ENCODE measurements at regions not wholly inside any gene's neighbourhood (a gene's known extent, or its start where the extent isn't known, plus 50 kb on each side); places are given as distances from the start of the nearest gene placed in this dataset.
A peak's percentile ranks its signal among the peaks of the same experiment; 100 is the strongest.

DNA sequence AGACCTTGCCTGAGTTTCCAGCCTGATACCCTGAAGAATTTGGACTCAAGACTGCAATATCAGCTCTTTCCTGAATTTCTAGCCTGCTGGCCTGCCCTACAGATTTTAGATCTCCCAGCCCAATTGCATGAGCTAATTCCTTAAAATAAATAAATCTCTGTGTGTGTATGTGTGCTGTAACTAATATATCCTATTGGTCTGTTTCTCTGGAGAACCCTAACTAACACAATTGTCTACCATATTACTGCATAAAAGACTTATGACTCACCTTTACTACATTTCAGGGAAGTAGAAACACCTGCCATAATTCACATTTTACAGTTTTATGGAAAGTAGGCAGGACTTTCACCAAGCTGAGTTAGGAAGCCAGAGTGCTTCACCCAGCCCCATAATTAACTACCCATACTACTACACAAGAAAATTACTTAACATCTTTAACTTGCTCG, 90.7 kb upstream of the BEND6 start:
- DNase-seq (ENCODE audit: low spot score), result peak; percentile 41

DNA sequence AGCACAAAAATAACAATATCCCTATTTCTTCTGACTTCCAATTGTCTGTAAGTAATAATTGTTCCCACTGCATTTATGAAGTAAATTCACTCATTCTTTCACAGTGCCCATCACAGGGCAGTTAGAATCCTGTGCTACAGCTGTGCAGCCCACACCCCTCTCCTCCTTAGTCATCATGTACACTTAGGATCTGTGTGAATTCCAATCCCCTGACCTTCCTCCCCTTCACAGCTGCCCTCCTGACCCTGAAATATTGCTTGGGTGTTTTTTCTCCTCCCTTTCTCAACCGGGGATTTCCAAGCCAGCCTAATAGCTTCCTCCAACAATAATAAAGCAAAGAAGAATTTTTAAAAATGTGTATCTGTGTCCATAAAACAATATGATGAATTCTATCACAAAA, 91.5 kb upstream of the BEND6 start:
- DNase-seq (ENCODE audit: low spot score), result peak; percentile 33

DNA sequence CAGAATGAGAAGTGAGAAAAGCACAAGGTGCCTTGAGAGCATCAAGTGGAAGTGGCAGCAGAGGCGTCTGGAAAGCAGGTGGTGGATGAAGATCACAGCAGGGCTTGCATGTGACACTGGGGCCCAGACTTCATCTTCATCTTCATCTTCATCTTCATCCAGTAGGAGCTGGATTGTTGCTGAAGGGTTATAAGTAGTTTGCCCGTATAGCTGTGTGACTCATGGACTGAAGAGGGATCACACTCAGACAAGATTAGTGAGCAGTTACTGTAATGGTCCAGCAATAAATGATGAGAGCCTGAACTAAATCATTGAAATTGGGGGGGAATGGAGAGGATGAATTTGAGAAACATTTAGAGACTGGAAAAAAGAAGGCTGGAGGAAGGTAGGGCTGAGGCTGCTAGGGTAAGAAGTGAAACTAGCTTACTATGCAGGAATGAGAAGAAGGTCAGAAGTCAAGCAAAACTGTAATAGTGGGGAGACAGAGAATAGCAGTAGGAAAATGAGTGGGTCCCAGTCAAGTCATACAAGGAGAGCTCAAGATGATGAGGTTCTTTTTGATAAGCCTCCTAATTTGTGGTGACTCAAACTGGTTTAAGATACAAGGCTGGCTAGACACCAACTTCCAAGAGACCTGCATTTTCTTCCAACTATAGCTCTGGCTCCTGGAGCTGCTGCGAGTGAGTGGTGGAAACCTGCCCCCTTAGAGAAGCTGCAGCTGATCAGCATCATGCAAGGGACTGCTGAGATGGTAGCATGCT, 92.3 kb upstream of the BEND6 start:
- DNase-seq (ENCODE audit: low spot score), result no peak

DNA sequence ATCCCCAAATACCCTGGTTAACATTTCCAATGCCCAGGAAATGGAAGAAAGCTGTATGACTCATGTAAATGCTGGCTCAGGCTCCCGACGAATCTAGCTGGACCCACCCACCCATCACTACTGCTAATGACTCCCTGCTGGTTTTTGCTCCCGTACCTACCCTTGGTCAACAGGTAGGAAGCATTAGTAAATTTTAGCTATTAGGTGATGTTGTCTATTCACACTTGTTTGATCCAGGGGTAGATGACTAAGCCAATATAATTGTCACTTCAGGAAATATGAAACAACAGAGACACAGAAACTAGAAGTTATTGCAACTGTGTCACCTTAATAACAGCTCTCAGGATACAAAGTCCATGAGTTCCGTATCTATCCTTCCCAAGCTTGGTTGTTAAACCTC, 94.4 kb upstream of the BEND6 start:
- DNase-seq (ENCODE audit: low spot score), result peak; percentile 62

DNA sequence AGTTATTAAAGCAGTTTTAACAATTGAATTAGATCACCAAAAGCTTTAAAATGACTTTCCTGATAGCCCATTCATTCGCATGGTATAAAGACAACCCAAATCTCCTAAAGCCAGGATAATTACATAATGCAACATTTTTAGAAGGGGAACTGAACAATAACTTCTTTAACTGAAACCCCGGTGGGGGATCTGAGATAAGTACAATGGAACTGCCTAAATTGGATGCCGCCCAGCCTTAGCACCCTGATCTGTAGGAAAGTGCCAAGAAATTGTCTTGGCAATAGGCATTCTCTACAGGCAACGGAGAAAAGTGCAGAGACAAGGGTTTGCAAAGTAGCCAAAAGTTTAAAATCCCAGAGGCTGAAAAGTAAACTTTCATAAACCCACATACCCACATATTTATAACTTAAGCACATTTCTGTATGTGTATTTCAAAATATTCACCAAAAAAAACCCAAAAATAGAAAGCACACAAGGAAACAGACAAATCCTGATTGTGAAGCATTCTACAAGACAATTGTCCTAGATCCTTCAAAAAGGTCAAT, 98.8 kb upstream of the BEND6 start:
- no peak for DNase-seq (ENCODE audit: low spot score)

DNA sequence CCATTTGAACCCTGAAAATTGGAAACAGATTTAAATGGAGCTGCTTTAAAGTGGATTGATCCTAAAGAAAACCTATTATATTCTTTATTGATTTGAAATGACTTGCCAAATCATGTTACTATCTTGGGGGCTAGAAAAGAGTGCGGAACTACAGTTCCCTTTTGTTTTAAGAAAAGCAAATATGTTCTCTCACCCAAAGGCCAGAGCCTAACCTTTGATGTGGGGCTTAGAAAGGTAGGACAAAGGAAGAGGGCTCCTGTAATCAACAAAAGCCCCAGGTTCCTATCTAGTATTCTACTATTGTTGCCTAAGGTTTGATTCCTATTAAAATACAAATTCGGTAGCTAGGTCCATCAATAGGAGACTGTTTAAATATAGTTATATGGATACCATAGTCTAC, 100.8 kb upstream of the BEND6 start:
- no peak for DNase-seq (ENCODE audit: low spot score)

DNA sequence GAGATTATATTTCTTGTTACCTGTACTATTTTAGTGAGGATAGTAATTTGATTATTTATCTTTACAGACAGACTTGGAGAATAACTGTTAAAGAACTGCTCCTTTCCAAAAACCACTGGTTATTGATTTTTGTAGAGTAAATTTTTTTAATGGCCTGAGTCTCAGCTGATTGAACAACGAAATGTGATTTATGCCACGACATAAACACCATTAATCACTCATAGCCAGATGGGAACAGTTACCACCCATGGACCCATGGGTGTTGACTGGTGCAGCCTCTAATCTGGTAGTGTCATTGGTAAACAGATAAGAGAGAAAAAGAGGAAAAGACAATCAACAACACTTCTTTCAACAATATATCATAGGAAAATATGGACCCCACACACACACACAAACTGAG, 101.4 kb upstream of the BEND6 start:
- no peak for DNase-seq (ENCODE audit: low spot score)

DNA sequence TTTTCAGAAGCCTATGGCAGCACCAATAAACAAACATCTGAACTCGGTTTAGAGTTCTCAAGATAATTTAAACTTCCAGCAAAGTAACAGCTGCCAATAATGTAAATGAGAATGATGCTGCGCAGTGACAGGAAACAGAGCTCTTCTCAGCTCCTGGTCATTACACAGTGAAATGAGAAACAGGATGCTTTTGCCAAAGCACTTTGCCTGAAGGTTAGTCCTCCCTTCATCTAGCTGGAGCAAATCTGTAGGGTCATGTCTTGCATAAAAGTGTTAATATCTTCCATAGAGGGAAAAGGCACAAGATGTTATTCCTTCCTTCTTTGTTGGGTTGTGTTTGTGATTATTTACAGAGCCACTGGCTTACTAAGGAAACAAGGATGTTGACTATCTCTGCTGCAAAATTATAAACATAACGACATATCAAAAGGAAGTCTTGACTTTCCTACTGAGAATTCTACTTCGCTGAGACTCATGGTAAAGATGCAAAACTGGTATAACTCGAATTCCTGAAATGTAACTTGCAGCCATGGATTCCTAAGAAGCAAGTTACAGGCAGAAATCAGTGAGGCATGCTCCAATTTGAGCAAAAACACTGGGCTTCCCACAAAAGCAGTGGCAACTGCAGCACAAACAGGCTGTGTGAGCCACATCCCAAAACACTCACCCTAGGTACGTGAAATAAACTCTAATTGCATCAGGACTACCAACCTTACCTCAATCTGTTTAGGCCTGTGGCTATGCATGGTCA, 102.5 kb upstream of the BEND6 start:
- no peak for DNase-seq (ENCODE audit: low spot score)

DNA sequence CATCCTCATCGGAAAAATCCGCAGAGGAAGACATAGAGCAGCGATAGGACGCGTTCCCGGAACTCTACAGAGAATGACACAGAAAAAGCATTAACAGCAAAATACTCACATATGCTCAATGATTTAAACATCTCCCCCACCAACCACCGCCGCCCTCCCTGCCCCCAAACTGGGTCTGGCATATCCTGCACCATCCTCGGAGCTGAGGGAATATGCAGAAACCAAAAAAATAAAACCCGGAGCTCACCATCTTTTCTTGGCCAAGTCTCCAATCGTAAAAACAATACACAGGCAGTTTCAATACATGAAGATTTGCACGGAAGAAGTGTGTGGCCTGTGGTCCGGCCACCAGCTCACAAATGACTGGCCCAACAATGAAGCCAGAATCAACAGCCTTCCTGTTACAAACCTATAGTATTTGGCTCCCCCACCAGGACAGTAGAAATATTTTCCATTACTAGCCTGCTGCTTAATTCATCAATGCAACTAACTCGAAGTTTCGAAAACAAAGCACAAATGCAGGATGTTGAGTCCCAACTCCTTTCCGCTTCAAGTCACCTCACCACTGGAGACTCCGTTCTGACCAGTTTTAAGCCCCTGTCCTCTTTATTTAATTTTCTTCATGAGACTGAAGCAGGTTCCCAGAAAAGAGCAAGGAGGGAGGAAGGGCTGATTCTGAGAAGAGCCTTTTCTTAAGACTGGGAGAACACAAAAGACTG, 103.2 kb upstream of the BEND6 start:
- DNase-seq (ENCODE audit: low spot score), result peak; percentile 52

DNA sequence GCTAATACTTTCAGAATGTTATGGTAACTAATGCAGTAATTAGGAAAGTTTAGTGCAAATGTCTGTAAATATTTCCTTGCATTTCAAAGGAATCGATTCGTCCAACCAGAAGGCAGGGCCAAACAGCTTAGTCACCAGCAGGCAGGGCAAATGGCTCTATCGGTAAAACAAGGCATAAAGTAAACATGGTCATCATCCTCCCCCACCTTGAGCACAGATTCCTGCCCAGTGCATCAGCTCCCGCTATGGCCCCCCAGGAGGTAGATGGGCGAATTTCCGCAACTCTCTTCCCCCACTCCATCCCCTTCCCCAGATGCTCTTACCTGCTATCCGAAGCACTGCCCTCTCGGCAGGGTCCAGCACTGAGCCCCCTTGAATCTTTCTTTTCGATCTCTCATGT, 103.8 kb upstream of the BEND6 start:
- DNase-seq (ENCODE audit: low spot score), result no peak

DNA sequence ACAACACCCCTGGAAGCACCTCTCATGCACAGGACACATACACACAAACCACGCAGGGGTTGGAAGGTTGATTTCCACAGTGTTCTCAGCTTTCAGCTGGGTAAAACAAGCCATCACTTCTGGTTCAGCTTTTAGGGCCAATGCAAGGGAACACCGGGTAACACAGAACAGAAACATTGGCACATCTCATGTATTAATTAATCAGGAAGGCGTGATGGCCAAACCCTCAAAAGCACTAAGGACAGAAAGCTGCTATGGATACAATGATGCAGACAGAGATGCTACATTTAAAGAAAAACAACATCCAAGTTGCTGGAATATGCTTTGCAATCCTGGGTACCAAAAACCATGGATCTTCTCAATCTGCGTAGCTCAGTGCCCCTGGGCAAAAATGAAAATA, 104.3 kb upstream of the BEND6 start:
- no peak for DNase-seq (ENCODE audit: low spot score)

DNA sequence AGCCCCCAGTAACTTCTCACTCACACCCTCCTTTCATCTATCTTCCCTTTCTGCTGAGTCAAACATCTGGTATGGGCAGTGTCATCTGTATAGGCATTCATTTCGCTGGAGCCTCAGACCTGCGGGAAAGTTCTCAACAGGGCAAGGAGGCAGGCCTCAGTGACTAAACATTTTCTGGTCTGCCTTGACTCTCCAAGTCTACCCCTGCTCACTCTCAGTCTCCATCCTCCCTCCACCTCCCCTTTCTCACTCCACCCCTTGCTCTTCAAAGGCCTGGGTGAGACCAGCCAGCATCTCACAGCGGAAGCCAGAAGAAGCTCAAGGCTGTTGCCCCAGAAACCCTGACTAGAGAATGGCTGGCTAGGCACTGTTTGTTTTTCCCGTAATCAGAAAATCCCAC, 105.0 kb upstream of the BEND6 start:
- DNase-seq (ENCODE audit: low spot score), result no peak

DNA sequence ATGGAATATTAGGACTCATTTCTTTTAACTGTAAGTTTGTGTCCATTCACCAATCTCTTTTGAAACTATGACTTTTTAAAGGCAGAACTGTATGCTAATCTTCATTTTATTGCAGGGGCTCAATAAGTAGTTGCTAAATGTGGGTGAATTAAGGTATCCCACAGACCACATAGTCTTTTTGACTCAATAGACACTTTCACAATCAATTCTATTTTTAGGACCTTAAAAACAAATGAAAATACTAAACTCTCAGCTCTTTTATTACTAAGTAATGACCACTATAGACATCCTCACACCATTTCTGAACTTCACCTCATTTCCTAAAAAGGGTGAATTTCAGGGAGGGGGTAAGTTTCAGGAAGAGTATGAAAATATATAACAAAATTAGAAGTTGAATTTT, 106.8 kb upstream of the BEND6 start:
- no peak for DNase-seq (ENCODE audit: low spot score)

DNA sequence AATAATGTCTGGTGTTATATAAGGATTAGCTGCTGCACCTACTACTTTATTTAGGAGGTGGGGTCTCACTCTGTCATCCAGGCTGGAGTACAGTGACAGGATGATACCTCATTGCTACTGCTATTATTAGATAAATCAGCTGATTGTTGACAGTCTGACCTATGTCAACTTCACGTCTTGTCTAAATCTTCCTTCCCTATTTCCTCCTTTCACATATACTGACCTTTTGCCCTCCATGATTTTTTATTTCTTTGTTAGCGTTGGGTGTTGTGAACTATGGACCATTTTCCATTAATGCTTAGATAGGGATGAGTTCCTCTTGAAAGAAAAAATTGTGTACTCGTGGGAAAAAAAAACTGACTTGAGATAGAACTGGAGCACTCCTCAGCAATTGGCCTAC, 109.9 kb upstream of the BEND6 start:
- no peak for DNase-seq (ENCODE audit: low spot score)

DNA sequence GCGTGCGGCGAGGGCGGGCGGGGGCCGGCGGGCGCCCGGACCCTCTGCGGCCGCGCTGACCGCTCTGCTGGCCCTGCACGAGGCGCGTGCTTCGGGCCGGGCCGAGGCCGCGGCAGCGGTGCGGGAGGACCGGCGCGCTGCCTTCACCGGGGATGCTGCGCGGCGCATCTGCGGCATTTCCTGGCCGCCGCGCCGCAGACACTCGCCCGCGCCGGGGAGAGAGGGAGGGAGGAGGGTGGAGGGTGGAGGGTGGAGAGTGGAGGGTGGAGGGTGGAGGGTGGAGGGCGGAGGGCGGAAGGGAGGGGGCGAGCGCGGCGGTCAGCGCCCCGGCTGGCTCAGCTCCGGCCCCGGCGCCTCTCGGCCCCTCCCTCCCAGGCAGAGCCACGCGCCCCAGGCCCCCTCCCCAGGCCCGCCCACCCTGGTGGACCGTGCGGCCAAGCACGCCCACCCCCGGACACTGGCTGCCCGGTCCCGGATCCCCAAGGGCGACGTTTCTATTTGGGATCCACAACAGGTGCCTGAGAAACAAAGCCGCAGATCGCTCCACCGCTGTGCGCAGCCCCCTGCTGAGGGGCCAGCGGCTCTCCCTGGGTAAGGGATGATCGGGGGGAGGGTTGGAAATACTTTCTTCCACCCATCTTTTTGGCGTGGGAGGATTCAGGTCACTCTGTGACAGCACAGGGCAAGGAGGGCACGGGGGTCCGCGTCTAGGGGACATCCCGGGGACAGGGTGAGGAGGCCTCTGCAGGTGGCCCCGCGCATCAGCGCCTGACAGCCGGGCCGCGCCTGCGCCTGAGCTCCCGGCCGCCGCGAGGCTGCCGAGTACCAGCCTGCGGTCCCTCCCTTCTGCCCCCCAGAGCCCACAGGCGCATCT, 111.2 kb upstream of the BEND6 start:
- DNase-seq (ENCODE audit: low spot score), result peak; percentile 87

DNA sequence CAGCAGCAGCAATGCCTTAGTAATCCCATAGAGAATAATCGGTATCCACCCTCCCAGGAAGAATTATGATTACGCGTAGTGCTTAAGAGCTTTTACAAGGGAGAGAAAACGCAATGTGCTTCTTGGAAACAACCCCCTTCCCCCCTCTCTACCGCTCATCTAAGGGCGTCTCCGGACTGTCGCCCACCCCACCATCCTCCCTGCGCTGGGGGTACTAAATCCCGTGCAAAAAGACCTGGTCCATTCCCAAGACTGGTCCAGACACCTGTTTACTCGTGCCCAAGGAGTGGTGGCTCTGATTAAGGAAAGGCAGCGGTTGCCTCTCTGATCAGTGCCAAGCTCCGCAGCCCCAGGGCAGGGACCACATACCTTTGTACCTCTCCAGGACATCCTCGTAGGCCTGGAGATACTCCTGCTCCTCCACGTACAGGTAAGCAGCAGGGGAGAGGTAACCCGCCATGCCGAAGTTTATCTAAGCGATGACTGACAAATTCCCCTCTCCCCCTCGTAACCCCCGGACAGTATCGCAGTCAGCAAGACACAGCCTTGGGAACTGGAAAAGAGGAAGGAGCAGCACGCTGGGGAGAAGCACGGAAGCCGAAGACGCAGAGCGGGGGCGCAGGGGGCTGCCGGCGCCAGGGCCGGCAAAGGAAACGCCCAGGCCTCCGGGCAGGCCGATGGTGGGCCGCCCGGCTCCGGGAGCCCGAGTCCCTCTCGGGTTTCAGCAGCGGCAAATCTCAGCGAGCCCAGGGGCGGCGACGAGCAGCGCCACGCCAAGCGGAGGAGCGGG, 112.0 kb upstream of the BEND6 start:
- peak; percentile 47 for DNase-seq (ENCODE audit: low spot score)

DNA sequence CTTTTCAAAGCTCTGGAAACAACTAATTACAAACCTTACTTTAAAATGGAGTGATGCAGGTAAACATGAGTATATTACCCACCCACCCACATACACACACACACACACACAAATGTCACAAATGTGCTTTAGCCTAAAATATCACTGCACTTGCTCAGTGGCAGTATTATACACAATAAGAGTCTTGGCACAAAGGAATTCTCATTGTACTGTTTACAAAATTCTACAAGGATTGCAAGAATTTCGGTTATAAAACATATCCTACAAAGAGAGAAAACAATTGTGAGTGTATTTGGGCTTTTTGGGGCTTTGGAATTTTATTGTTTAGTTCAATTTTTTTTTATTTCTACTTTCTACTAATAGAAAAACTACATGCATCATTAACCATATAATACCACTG, 113.2 kb upstream of the BEND6 start:
- DNase-seq (ENCODE audit: low spot score), result no peak

DNA sequence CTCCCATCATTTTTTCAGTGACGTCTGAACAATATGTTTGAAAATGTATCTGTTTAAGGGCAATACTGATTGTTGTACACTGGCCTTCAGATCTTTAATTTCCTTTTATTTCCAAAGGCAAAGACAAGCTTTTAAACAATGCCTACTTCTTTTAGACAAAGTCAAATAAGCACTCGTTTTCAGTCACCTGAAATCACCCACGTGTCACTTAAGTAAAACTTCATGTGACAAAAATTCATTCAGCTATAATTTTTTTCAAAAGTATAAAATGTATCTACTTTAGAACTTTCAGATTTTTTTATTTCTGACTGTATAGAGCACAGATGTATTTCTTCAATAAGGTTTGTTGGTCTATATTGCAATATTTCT, 113.5 kb upstream of the BEND6 start:
- DNase-seq (ENCODE audit: low spot score), result no peak

DNA sequence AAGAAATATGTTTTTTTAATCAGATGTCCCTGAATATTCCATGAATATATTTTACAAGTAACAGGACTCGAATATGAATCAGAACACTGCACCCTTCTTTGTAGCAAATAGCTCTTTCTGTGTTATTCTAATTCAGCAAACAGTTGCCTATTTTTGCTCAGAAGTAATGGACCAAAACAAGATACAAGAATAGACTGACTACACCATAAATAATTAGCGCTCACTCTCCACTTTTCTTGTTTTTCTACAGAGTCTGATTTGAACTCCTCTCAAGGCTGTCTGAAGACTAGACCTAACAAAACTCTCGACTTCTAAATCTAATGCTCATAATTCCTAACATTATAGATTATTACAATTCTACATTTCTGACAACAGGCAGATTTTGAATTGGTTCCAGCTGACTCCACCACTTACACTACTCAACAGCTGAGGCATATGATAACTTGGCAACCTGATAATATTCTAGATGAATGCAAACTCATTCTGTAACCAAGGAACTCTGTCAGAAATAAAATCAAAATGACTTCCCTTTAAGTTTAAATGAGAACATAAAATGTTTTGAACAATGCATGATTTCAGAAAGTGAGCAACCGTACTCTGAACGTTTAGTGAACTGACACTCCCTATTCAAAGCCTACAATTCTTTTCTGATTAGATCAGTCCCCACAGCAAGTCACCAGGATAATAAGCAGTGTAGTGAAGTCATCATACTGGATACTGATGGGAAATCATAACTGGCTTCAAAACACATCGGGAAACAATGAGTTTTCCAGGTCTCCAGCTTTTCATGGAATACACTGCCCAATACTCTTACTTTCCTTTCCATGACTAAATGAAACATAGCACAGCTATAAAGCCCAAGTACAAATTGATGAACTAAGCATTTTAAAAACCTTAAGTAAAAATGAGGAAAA, 114.2 kb upstream of the BEND6 start:
- peak; percentile 85 for DNase-seq (ENCODE audit: low spot score)

Measured in SW480 (cell line).